ENCODE measurements at regions not wholly inside any gene's neighbourhood (a gene's known extent, or its start where the extent isn't known, plus 50 kb on each side); places are given as distances from the start of the nearest gene placed in this dataset.

- TF ChIP-seq CTCF (IDR thresholded peaks at IDR 0.05) = no peak
- TF ChIP-seq POLR2A (IDR thresholded peaks at IDR 0.05) = no peak
- TF ChIP-seq POLR2AphosphoS5 (IDR thresholded peaks at IDR 0.05) = no peak
These were observed 200.2 kb upstream of the SEMA3E start for GRCh38 chr7:83849131-83849530.

Data from gastroesophageal sphincter (tissue), 3 donors.